ENCODE measurements at regions not wholly inside any gene's neighbourhood (a gene's known extent, or its start where the extent isn't known, plus 50 kb on each side); places are given as distances from the start of the nearest gene placed in this dataset.

DNA sequence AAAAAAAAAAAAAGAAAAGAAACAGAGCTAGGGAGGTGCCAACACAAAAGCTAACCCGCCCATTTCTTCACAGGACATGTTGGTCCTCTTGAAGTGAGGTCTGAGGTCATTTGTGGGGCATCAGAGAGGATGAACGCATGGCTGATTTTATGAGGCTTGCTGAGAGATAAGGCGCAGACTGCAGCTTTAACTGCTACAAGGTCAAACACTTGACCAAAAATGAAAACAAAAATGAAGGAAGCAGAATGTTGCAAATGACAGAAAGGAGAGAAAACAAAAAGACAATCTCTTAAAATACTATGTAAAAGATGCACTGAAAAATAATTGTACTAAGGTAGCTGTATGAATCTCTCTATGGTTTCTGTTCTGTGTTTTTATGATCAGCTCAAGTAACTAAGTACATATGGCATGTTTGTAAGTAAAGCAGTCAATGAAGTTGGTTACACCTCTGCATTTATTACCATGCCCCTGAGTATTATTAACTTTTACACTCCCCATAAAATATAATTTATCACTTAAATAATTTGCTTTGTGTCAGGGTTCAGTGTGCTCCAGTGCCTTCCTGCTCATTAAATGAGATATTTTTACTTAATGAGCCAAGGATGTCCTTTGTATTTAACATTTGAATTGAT, 249.1 kb upstream of the NR5A2 start:
- TF ChIP-seq, protein P1, sequence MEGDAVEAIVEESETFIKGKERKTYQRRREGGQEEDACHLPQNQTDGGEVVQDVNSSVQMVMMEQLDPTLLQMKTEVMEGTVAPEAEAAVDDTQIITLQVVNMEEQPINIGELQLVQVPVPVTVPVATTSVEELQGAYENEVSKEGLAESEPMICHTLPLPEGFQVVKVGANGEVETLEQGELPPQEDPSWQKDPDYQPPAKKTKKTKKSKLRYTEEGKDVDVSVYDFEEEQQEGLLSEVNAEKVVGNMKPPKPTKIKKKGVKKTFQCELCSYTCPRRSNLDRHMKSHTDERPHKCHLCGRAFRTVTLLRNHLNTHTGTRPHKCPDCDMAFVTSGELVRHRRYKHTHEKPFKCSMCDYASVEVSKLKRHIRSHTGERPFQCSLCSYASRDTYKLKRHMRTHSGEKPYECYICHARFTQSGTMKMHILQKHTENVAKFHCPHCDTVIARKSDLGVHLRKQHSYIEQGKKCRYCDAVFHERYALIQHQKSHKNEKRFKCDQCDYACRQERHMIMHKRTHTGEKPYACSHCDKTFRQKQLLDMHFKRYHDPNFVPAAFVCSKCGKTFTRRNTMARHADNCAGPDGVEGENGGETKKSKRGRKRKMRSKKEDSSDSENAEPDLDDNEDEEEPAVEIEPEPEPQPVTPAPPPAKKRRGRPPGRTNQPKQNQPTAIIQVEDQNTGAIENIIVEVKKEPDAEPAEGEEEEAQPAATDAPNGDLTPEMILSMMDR (IDR thresholded peaks at IDR 0.05) = no peak
- no peak for TF ChIP-seq POLR2A (IDR thresholded peaks at IDR 0.05)
